HFF-Myc (cell line): ENCODE measurements at regions not wholly inside any gene's neighbourhood (a gene's known extent, or its start where the extent isn't known, plus 50 kb on each side); places are given as distances from the start of the nearest gene placed in this dataset.

ENCODE experiments used
- DNase-seq: peaks from one replicate; pipeline ENCODE4 v3.0.0-alpha.2; 2011; ENCODE audit warnings: low read depth; ENCODE audit errors: extremely low read depth
- H3K4me3 ChIP-seq: replicated peaks from 2 replicates; pipeline ENCODE4 v1.5.1; 2011; ENCODE audit warnings: low read depth, mild to moderate bottlenecking, control low read depth, low read length
- CTCF ChIP-seq: IDR thresholded peaks from 2 replicates; pipeline ENCODE4 v1.5.1; 2012; ENCODE audit warnings: mild to moderate bottlenecking, low read depth, low read length, control low read depth; ENCODE audit errors: missing control alignments

GRCh38 chr20:48458003-48458377 is 369.8 kb downstream of the PREX1 start:
- no peak for TF ChIP-seq CTCF
- no peak for DNase-seq
- no peak overlapping the region for H3K4me3 ChIP-seq

DNA sequence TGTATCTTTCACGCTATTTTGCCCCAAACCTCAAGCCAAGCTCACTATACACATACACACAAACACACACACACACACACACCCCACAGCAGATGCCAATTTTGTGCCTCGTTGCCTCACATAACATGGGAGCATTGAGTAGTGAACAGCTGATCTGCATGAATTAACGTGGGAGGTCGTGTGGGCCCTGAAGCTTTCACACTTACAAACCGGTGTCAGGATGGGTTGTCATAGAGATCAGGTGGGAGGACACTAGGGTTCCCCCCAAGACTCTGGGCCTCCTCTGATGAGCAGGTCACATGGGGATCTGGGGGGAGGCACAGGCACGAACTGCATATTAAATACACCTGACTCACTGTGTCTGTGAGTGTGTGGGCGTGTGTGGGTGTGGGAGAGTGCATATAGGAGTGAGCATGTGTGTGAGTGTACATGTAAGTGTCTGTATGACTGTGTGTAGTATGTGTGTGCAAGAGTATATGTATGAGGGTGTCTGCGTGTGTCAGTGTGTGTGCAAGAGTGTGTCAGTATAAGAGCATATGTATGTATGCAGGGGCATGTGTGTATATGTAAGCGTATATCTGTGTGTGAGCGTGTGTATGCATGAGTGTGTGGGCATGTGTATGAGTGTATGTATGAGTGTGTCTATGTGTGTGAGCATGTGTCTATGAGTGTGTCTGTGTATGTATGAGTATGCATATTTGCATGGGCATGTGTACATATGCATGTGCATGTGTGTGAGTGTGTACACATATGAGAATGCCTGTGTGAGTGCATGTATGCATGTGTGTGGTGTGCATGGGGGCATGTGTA is 370.4 kb downstream of the PREX1 start:
- no peak for DNase-seq
- no peak overlapping the region for H3K4me3 ChIP-seq
- no peak for TF ChIP-seq CTCF

GRCh38 chr20:48456366-48457192 is 371.2 kb downstream of the PREX1 start:
- DNase-seq, result no peak
- no peak for TF ChIP-seq CTCF

GRCh38 chr20:48455651-48456365 is 372.0 kb downstream of the PREX1 start:
- no peak overlapping the region for H3K4me3 ChIP-seq
- DNase-seq, result no peak
- no peak for TF ChIP-seq CTCF

More at GRCh38 chr20:48456366-48457192, 371.2 kb downstream of the PREX1 start:
- H3K4me3 ChIP-seq, result no peak overlapping the region

GRCh38 chr20:48454671-48455490 is 372.9 kb downstream of the PREX1 start:
- TF ChIP-seq CTCF, result no peak
- no peak overlapping the region for H3K4me3 ChIP-seq
- DNase-seq, result no peak
